SK-N-SH (cell line): ENCODE measurements at regions not wholly inside any gene's neighbourhood (a gene's known extent, or its start where the extent isn't known, plus 50 kb on each side); places are given as distances from the start of the nearest gene placed in this dataset.
A peak's percentile ranks its signal among the peaks of the same experiment; 100 is the strongest.

ENCODE experiments used
- CTCF ChIA-PET: fragments of 300-600, 350-600 bp; formaldehyde crosslinking; extraction: SDS; loops from one replicate; lab custom pipeline; 2021; lab: Yijun Ruan, JAX
- POLR2A ChIA-PET: fragments of 350-600 bp; sonication (Branson Sonifier 250); formaldehyde crosslinking; extraction: SDS; loops from one replicate; lab custom pipeline; 2020; ENCODE audit warnings: antibody characterized with exemption, inconsistent platforms; lab: Yijun Ruan, JAX
- DNase-seq: peaks from one replicate; pipeline ENCODE4 v3.0.0; 2012
- H2AFZ ChIP-seq: fragments of 200-600 bp; sonication (generic); 2 replicates; pipeline ENCODE4 v1.8.1; 2016; ENCODE audit warnings: antibody characterized with exemption, mild to moderate bottlenecking, low read depth
- H3F3A ChIP-seq: fragments of 200-600 bp; sonication (generic); replicated peaks from 2 replicates; pipeline ENCODE3; 2016; ENCODE audit warnings: antibody characterized with exemption, mild to moderate bottlenecking; ENCODE audit not compliant: insufficient read depth
- H3K27ac ChIP-seq, 2 experiments: fragments of 200-500 bp in 1 of 2; fragments of 200-600 bp in 1 of 2; sonication (Bioruptor generic) in 1 of 2; sonication (generic), shearing (Covaris generic) in 1 of 2; 2 replicates each; pipeline versions ENCODE4 v1.5.1 to v1.6.1; 2014 to 2016; ENCODE audit warnings: low read depth in 2 of 2, inconsistent platforms in 1 of 2, low read length in 1 of 2, mild to moderate bottlenecking in 1 of 2, mixed read lengths in 1 of 2
- H3K27me3 ChIP-seq: fragments of 200-600 bp; sonication (generic), shearing (Covaris generic); 2 replicates; pipeline ENCODE4 v1.6.1; 2016; ENCODE audit warnings: mixed run types; ENCODE audit not compliant: insufficient read depth
- H3K36me3 ChIP-seq, 2 experiments: fragments of 200-500 bp in 1 of 2; fragments of 200-600 bp in 1 of 2; sonication (Bioruptor generic) in 1 of 2; sonication (generic) in 1 of 2; replicated peaks in 1 of 2; 2 replicates each; pipeline versions ENCODE3 to v1.5.1; 2014 to 2016; ENCODE audit warnings: low read length in 1 of 2, mild to moderate bottlenecking in 1 of 2; ENCODE audit not compliant: insufficient read depth in 2 of 2, control insufficient read depth in 1 of 2
- H3K4me1 ChIP-seq, 2 experiments: fragments of 200-500 bp in 1 of 2; fragments of 200-600 bp in 1 of 2; sonication (Bioruptor generic) in 1 of 2; sonication (generic), shearing (Covaris generic) in 1 of 2; 2 replicates each; pipeline versions ENCODE4 v1.5.1 to v1.6.1; 2014 to 2016; ENCODE audit warnings: low read depth in 1 of 2, low read length in 1 of 2, mixed run types in 1 of 2; ENCODE audit not compliant: insufficient read depth in 2 of 2, control insufficient read depth in 1 of 2
- H3K4me2 ChIP-seq: fragments of 200-600 bp; sonication (generic), shearing (Covaris generic); 2 replicates; pipeline ENCODE4 v1.6.1; 2017; ENCODE audit warnings: mixed run types
- H3K4me3 ChIP-seq, 2 experiments: fragments of 200-500 bp in 1 of 2; fragments of 200-600 bp in 1 of 2; sonication (Bioruptor generic) in 1 of 2; sonication (generic), shearing (Covaris generic) in 1 of 2; 2 replicates each; pipeline versions ENCODE4 v1.5.1 to v1.8.1; 2014 to 2016; ENCODE audit warnings: low read depth in 2 of 2, inconsistent platforms in 1 of 2, low read length in 1 of 2, mild to moderate bottlenecking in 1 of 2, mixed read lengths in 1 of 2, moderate library complexity in 1 of 2
- H3K79me2 ChIP-seq: fragments of 200-600 bp; sonication (generic); 2 replicates; pipeline ENCODE4 v1.8.1; 2017; ENCODE audit warnings: mild to moderate bottlenecking; ENCODE audit not compliant: insufficient read depth
- H3K9ac ChIP-seq: fragments of 200-600 bp; sonication (generic); 2 replicates; pipeline ENCODE4 v1.6.1; 2017; ENCODE audit warnings: mixed run types
- H3K9me2 ChIP-seq: fragments of 200-600 bp; sonication (generic); 2 replicates; pipeline ENCODE4 v1.6.1; 2017; ENCODE audit warnings: mixed run types
- H3K9me3 ChIP-seq: fragments of 200-600 bp; sonication (generic); 2 replicates; pipeline ENCODE4 v1.6.1; 2017; ENCODE audit warnings: mixed run types, mild to moderate bottlenecking, moderate library complexity
- H4K20me1 ChIP-seq: fragments of 200-600 bp; sonication (generic); 2 replicates; pipeline ENCODE4 v1.6.1; 2017; ENCODE audit warnings: mild to moderate bottlenecking, mixed run types; ENCODE audit not compliant: insufficient read depth
- CHD2 ChIP-seq: fragments of 150-350 bp; IDR thresholded peaks from 2 replicates; pipeline ENCODE4 v1.6.1; 2018; ENCODE audit warnings: low read length; ENCODE audit not compliant: partially characterized antibody
- CTCF ChIP-seq: fragments of 200-600 bp; sonication (generic); IDR thresholded peaks from 2 replicates; pipeline ENCODE4 v1.6.1; 2017; ENCODE audit warnings: antibody characterized with exemption, mild to moderate bottlenecking, moderate library complexity
- EP300 ChIP-seq, 2 experiments: IDR thresholded peaks; 2 replicates each; pipeline versions ENCODE4 v1.4.0 to v1.6.1; 2012; ENCODE audit warnings: borderline replicate concordance in 1 of 2, low read depth in 1 of 2, low read length in 1 of 2
- FOXJ3 ChIP-seq: sonication (generic); formaldehyde crosslinking; IDR thresholded peaks from 2 replicates; pipeline ENCODE4 v1.5.1; 2020; ENCODE audit warnings: mild to moderate bottlenecking, missing genetic modification reagents
- FOXM1 ChIP-seq: IDR thresholded peaks from 2 replicates; pipeline ENCODE4 v1.4.0; 2012; ENCODE audit warnings: low read depth, mild to moderate bottlenecking
- GATA2 ChIP-seq: sonication (generic); formaldehyde crosslinking; IDR thresholded peaks from 2 replicates; pipeline ENCODE4 v1.5.0; 2020; ENCODE audit warnings: mild to moderate bottlenecking, missing genetic modification reagents
- IRF3 ChIP-seq: fragments of 150-350 bp; IDR thresholded peaks from 2 replicates; pipeline ENCODE4 v1.6.1; 2016; ENCODE audit warnings: mild to moderate bottlenecking, low read depth, low read length
- JUND ChIP-seq: IDR thresholded peaks from 2 replicates; pipeline ENCODE4 v1.4.0; 2012
- MEF2A ChIP-seq: IDR thresholded peaks from 2 replicates; pipeline ENCODE4 v1.4.0; 2012; ENCODE audit warnings: low read depth, borderline replicate concordance
- NRF1 ChIP-seq: IDR thresholded peaks from 2 replicates; pipeline ENCODE4 v1.6.1; 2012; ENCODE audit warnings: low read depth, mild to moderate bottlenecking, low read length
- PBX3 ChIP-seq: IDR thresholded peaks from 2 replicates; pipeline ENCODE4; 2012
- RAD21 ChIP-seq: IDR thresholded peaks from 2 replicates; pipeline ENCODE4 v1.6.1; 2012; ENCODE audit warnings: mild to moderate bottlenecking, low read length
- REST ChIP-seq: IDR thresholded peaks from 2 replicates; pipeline ENCODE4 v1.6.1; 2012; ENCODE audit warnings: mild to moderate bottlenecking, low read depth, low read length, moderate library complexity
- RFX5 ChIP-seq: IDR thresholded peaks from 2 replicates; pipeline ENCODE4 v1.6.1; 2012; ENCODE audit warnings: mild to moderate bottlenecking, improper control_type of control experiment, low read length
- RXRA ChIP-seq: IDR thresholded peaks from 2 replicates; pipeline ENCODE4 v1.4.0; 2012; ENCODE audit warnings: low read depth, mild to moderate bottlenecking, borderline replicate concordance
- SIN3A ChIP-seq: IDR thresholded peaks from 2 replicates; pipeline ENCODE4 v1.6.1; 2012; ENCODE audit warnings: low read depth, mild to moderate bottlenecking, low read length, moderate library complexity, borderline replicate concordance
- TCF12 ChIP-seq: IDR thresholded peaks from 2 replicates; pipeline ENCODE4 v1.4.0; 2012
- USF2 ChIP-seq: fragments of 150-350 bp; IDR thresholded peaks from 2 replicates; pipeline ENCODE4 v1.6.1; 2017; ENCODE audit warnings: antibody characterized with exemption, low read length, low read depth, borderline replicate concordance
- YY1 ChIP-seq: IDR thresholded peaks from 2 replicates; pipeline ENCODE4 v1.4.0; 2012; ENCODE audit warnings: low read depth, mild to moderate bottlenecking
- WGBS: methylation state at CpG from one replicate; pipeline ENCODE4 v1.1.6; 2017; ENCODE audit warnings: low lambda C conversion rate; 5-methylcytosine and 5-hydroxymethylcytosine counted together

GRCh38 chr12:126782083-126782482, 1484.9 kb upstream of the TMEM132C start (continued):
- TF ChIP-seq REST: no peak

GRCh38 chr12:126784328-126784921, 1482.5 kb upstream of the TMEM132C start:
- Histone ChIP-seq H3K4me3 (no peak overlapping the region; a peak in 1 of 4 replicates), H3K36me3 (no peaks in the 10 kb centered on the region), H3K9me3 (no peaks in the 10 kb centered on the region), H3K4me2 (no peak overlapping the region), H2AFZ (no peak overlapping the region), H3K27me3 (no peaks in the 10 kb centered on the region), H3K79me2 (no peaks in the 10 kb centered on the region), H3K27ac (no peak overlapping the region), H3K9me2 (no peaks in the 10 kb centered on the region), H3K9ac (no peak overlapping the region), H3K4me1 (no peaks in the 10 kb centered on the region; a peak in 1 of 4 replicates), H3F3A (no peaks in the 10 kb centered on the region), H4K20me1 (no peaks in the 10 kb centered on the region)
- CTCF ChIA-PET: interaction anchor here (0.6 to 6.6 kb wide), 16 partner anchors 9 to 1475 kb away, joined by 3 to 57 read pairs (median 6); no protein-coding TSS in a partner anchor
- POLR2A ChIA-PET: no interaction called here
- DNase-seq: peak; percentile 32
- WGBS: 38% methylated on average over 9 of the region's 9 CpGs
- no peak for TF ChIP-seq CHD2
- TF ChIP-seq SIN3A: no peak
- TF ChIP-seq CTCF: peak; percentile 57
- no peak for TF ChIP-seq TCF12
- TF ChIP-seq NRF1: no peak
- TF ChIP-seq FOXM1: no peak
- no peak for TF ChIP-seq YY1
- no peak for TF ChIP-seq RFX5
- TF ChIP-seq PBX3: no peak
- TF ChIP-seq REST: no peak
- TF ChIP-seq RAD21: peak; percentile 56
- no peak for TF ChIP-seq MEF2A
- no peak for TF ChIP-seq IRF3
- no peak for TF ChIP-seq JUND
- no peak for TF ChIP-seq RXRA
- no peak for TF ChIP-seq EP300 (IDR thresholded peaks at IDR 0.05; ENCODE audit: borderline replicate concordance in 1 of 2, low read depth in 1 of 2, low read length in 1 of 2)
- no peak for TF ChIP-seq FOXJ3 (CRISPR knock-in tag)
- TF ChIP-seq USF2: no peak
- TF ChIP-seq GATA2 (CRISPR knock-in tag): no peak
